GM18502 (cell line): ENCODE measurements at regions not wholly inside any gene's neighbourhood (a gene's known extent, or its start where the extent isn't known, plus 50 kb on each side); places are given as distances from the start of the nearest gene placed in this dataset.
"Not testable (repeated sequence)": the region's sequence is repeated elsewhere in the genome, so short reads cannot be mapped to it uniquely, and the experiment has no call there.

Experiments
- ATAC-seq: cut with Tn5 transposase; IDR thresholded peaks from one replicate; pipeline ENCODE4 v1.9.1; 2021; ENCODE audit warnings: mild to moderate bottlenecking; ENCODE audit not compliant: unreplicated experiment, poor library complexity

DNA sequence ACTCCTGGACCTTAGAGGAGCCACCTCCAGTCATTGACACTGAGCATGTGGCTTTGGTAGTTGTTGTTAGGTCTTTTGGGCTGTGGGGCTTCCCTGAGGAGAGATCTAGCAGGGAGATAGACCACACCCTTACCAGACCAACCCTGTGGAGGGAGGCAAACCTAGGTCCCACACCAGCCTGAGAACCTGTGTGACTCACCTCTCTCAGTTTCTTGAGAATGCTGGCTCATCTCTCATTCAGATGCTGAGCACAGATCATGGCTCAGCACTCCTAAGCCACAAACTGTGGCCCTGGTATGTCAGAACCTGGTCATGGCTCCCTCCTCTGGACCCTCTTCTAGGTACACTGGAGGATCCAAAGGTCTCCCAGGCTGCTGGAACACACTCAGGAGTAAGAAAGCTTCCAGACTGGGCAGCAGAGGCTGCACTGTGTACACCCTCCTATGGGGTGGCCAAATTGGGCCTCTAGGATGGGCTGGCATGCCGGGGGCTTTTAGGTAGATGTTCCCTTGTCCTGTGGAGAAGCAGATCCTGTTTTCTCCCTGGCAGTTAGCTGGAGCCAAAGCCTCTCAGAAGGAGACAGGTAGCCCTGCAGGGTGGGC lies 1294.5 kb downstream of the KHDRBS2 start:
- no peak for ATAC-seq

GRCh38 chr6:60952500-60952899 lies 1333.5 kb downstream of the KHDRBS2 start:
- ATAC-seq = no peak

DNA sequence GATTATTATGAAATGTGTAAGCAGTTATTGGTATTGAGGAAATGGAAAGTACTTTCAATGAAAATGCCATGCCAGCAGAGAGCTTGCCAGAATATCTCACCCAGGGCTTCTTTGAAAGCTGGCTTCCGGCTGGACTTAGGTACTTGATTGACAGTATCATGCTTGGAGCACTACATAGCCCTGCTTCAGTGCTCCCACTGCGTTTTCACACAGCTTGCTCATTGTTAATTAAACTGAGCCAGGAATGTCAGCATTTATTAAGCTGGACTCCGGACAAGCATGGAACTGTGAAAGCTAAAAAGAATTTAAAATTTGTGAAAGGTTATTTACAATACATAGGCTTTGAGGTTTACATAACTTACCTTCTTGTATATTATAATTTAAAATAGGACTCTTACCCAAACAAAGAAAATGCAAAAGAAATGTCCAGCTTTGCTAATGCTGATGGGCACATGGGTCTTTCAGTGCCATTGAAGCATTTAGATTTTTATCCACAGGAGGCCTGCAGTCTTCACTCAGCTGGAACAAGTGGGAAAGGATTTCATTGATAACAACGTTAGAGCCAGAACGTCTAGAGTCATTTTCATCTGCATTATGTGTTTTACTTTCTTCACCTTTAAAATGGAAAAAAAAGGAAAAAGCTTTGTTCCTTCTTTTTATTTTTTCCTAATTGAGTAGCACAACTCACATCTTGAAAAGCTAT lies 1335.7 kb downstream of the KHDRBS2 start:
- not testable (repeated sequence) for ATAC-seq

GRCh38 chr6:60947416-60947815 lies 1338.6 kb downstream of the KHDRBS2 start:
- ATAC-seq = not testable (repeated sequence)

DNA sequence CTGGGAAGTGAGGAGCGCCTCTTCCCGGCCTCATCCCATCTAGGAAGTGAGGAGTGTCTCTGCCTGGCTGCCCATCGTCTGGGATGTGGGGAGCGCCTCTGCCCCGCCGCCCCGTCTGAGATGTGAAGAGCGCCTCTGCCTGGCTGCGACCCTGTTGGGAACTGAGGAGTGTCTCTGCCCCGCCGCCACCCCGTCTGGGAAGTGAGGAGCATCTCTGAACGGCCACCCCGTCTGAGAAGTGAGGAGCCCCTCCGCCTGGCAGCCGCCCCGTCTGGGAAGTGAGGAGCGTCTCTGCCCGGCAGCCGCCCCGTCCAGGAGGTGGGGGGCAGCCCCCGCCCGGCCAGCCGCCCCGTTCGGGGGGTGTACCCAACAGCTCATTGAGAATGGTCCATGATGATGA lies 1341.2 kb downstream of the KHDRBS2 start:
- ATAC-seq = not testable (repeated sequence)

DNA sequence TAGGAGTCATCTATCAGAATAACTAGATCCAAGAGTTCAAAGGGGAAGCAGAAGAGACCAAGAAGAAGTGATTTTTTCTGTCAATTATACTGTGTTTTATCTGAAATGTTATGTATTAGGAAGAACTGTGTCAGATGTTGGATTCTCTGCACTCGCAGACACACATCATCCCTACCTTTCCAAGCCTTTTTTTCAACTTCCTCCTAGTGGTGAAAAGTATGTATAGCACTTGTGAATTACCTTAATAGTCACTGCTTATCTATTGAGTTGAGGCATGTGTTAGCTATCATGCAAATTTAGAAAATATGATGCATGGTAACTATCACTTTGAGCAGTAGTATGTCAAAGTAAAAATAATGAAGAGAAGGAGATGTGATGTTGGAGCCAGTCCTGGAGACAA lies 1350.1 kb downstream of the KHDRBS2 start:
- ATAC-seq = not testable (repeated sequence)

DNA sequence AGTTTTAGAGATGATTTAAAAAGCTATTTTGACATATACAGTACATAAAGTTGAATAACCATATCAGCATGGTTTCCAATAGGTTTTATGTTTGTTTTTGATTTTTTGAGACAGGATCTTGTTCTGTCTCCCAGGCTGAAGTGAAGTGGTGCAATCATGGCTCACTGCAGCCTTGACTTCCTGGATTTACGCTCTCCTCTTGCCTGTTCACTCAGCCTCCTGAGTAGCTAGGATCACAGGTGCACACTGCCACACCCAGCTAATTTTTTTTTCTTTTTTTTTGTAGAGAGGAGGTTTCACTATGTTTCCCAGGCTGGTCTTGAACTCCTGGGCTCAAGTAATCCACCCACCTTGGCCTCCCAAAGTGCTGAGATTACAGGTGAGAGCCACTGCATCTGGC lies 1366.4 kb downstream of the KHDRBS2 start:
- not testable (repeated sequence) for ATAC-seq

- not testable (repeated sequence) for ATAC-seq
Observed at GRCh38 chr6:60903860-60904259, 1382.2 kb downstream of the KHDRBS2 start.

- ATAC-seq = not testable (repeated sequence)
Observed at GRCh38 chr6:60893374-60893773, 1392.7 kb downstream of the KHDRBS2 start.

- ATAC-seq = no peak
Observed at GRCh38 chr6:60891606-60892005, 1394.4 kb downstream of the KHDRBS2 start.

- not testable (repeated sequence) for ATAC-seq
Observed at GRCh38 chr6:60877396-60877795, 1408.6 kb downstream of the KHDRBS2 start.

DNA sequence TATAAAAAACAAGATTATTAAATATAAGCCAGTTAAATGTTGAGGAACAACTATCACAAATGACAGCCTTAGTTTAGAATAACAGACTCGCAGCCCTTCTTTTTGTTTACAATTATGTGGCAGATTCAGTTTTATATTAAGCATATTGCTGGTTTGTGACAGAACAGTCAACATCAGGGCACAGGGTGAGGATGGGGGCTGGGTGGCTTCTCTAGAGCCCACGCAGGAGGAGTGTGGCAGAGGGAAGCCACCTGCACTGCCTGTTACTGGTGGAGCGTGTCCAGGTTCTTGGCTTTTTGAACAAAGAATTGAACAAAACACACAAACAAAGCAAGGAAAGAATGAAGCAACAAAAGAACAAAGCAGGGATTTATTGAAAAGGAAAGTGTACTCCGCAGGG lies 1415.2 kb downstream of the KHDRBS2 start:
- not testable (repeated sequence) for ATAC-seq

DNA sequence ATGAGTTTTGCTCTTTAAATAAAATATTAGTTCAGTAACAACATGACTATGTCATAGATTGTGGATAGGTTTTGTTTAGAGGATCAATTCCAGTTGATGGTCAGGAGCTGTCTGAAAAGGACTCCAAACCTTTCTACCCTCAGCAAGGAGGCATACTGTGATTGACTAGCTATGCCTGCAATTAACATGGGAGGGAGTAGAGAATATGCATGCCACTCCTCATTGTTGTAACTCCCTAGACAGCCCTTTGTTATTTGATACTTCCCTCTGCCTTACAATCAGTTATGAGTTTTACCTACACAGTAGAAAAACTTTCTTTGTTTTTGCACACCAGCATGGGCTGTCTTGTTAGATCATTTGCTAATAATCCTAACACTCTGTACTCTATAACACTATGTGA lies 1418.5 kb downstream of the KHDRBS2 start:
- no peak for ATAC-seq

- not testable (repeated sequence) for ATAC-seq
Observed at GRCh38 chr6:60843175-60843982, 1442.6 kb downstream of the KHDRBS2 start.

DNA sequence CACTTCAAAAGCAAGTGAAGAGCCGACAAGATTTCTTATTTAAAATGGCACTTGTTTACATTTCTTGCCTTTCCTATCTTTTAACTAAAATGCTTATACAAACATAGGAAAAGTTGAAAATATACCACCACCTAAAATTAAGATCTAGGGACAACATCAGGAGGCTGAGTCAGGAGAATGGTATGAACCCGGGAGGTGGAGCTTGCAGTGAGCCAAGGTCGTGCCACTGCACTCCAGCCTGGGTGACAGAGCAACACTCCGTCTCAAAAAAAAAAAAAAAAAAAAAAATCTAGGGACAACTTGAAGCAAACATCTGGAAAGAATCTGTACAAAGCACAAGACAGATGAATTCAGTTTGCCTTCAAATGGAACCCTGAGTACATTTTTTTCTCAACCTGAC lies 1455.3 kb downstream of the KHDRBS2 start:
- not testable (repeated sequence) for ATAC-seq

DNA sequence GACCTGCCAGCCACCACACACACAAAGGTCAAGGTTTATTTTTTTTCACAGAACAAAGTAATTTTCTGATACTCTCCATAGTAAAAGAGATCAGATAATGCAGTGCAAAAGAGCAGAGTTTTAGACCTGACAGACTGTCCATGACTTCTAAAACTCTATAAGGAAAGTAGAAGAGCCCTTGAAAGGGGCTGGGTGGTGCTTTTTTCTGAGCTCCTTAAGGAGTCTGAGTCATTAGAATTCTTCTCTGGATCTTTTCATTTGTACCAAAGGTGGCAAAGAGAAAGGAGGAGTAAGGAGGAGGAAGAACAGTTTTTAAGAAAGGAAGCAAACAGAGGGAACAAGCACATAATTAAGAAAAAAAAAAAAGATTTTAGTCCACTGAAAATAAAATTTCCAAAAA lies 1463.4 kb downstream of the KHDRBS2 start:
- ATAC-seq = not testable (repeated sequence)

DNA sequence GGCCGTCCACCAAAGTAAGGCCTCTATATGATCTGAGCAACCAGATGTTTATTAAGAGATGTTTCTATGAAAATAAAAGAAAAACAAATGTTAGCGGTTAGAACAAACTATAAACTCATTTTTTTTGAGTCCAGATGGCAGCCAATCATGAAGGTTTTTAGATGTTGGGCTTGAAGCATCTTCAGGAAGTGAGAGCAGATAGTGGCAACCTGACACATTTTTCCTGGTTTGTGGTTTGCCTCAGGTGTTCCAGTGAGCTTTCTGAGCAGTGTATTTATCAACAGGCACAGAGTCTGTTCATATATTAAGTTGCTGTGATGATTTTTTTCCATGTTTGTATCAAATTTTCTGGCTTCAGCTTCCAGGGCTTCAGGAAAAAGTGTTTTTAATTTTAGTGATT lies 1468.0 kb downstream of the KHDRBS2 start:
- ATAC-seq = not testable (repeated sequence)

DNA sequence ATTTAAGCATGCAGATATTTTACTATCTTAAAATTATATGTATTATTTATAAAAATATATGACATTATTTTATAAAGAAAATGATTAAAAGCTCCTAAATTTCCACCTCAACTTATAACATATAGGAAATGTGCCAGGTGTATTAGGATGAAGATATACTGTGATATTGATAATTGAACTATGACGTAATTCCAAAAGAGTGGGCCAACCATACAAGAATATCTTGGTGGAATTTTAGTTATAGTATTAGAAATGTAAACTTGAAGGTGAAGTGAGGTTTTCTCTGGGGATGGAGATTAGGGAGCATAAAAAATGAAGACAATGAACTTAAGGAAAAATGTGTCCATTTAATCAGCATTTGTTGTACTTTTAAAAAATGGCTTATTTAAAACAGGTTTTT lies 1471.2 kb downstream of the KHDRBS2 start:
- not testable (repeated sequence) for ATAC-seq

GRCh38 chr6:60813897-60814596 lies 1472.0 kb downstream of the KHDRBS2 start:
- ATAC-seq = not testable (repeated sequence)

DNA sequence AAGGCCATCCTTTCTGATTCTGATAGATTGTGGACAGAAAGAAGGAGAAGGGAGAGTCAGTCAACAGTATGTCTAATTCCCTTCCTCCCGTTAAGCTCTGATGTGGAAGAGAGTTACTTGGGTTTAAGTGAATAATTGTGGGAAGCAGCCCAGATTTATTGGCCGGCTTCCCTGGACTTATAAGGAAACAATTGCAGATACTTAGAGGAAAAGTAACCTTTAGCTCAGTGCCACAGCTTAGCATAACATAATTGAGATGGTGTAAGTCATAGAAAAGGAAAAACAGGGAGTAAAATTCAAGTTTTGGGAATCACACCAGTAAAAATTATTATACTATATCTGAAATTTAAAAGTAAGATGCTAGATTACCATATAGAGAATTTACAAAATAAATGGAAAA lies 1475.8 kb downstream of the KHDRBS2 start:
- ATAC-seq = not testable (repeated sequence)
